ENCODE measurements at regions not wholly inside any gene's neighbourhood (a gene's known extent, or its start where the extent isn't known, plus 50 kb on each side); places are given as distances from the start of the nearest gene placed in this dataset.

DNA sequence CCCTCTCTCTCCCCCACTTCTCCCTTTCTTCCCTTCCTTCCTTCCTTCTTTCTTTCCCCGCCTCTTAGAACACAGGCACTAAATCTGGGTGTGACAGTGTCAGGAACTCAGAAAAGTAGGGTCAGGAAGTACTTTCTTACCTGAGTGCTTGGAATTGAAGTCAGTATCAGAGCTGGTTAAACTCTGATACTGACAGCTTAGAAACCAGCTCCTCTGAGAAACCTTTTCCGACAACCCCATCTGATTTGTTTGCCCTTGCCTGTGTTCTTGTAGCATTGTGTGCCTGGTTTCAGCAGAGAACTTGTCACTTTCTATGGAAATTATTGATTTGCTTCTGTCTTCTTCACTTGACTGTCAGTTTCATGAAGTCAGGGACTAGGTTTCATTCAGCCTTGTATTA is 113.9 kb downstream of the AASDH start:
- no peaks in the 10 kb centered on the region for H3K4me1 ChIP-seq (ENCODE audit: control insufficient read depth in 2 of 3, insufficient read depth in 2 of 3, low read depth in 1 of 3, low read length in 3 of 3)
- intact Hi-C loops (cut with DNase I) = no loop called here
- H3K27me3 ChIP-seq (ENCODE audit: control insufficient read depth, insufficient read depth, low read length) = no peaks in the 10 kb centered on the region
- no peak overlapping the region for H3K27ac ChIP-seq (ENCODE audit: low read depth in 2 of 2, low read length in 2 of 2)
- no peak overlapping the region for H3K4me3 ChIP-seq (ENCODE audit: low read length in 3 of 3)
- no peak overlapping the region for H3K9ac ChIP-seq (ENCODE audit: low read length in 3 of 3)
- H3K36me3 ChIP-seq (ENCODE audit: control insufficient read depth in 2 of 3, insufficient read depth in 3 of 3, low read length in 3 of 3) = no peaks in the 10 kb centered on the region
- TF ChIP-seq CTCF (IDR thresholded peaks at IDR 0.05; ENCODE audit: borderline replicate concordance, extremely low read depth, insufficient read depth) = no peak
- no peaks in the 10 kb centered on the region for H3K9me3 ChIP-seq (ENCODE audit: control insufficient read depth in 2 of 3, insufficient read depth in 1 of 3, low read length in 3 of 3)
- no peak for FAIRE-seq
- DNase-seq = no peak

DNA sequence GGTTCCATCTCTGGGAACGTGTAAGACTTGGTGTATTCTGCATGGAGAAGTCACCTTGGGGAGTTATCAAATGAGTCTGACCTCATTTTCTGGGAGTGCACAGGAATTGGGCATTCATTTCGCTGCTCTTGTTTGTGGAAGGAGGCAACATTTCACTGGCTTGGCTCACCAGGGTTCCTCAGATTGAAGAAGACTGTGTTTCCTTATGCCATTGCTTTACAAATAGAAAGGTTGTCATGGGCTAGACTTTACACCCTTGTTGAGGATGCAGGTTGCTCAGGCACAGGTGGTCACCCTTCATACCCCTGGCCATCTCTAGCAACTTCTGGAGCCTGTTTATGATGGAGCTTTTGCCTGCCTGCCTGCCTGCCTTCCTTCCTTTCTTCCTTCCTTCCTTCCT is 114.4 kb downstream of the AASDH start:
- H3K9ac ChIP-seq (ENCODE audit: low read length in 3 of 3) = no peak overlapping the region
- H3K4me1 ChIP-seq (ENCODE audit: control insufficient read depth in 2 of 3, insufficient read depth in 2 of 3, low read depth in 1 of 3, low read length in 3 of 3) = no peaks in the 10 kb centered on the region
- H3K4me3 ChIP-seq (ENCODE audit: low read length in 3 of 3) = no peak overlapping the region
- FAIRE-seq (no peak), DNase-seq (no peak)
- no peak for TF ChIP-seq CTCF (IDR thresholded peaks at IDR 0.05; ENCODE audit: borderline replicate concordance, extremely low read depth, insufficient read depth)
- intact Hi-C loops (cut with DNase I) = no loop called here
- no peak overlapping the region for H3K27ac ChIP-seq (ENCODE audit: low read depth in 2 of 2, low read length in 2 of 2)
- no peaks in the 10 kb centered on the region for H3K9me3 ChIP-seq (ENCODE audit: control insufficient read depth in 2 of 3, insufficient read depth in 1 of 3, low read length in 3 of 3)
- H3K27me3 ChIP-seq (ENCODE audit: control insufficient read depth, insufficient read depth, low read length) = no peaks in the 10 kb centered on the region
- no peaks in the 10 kb centered on the region for H3K36me3 ChIP-seq (ENCODE audit: control insufficient read depth in 2 of 3, insufficient read depth in 3 of 3, low read length in 3 of 3)

GRCh38 chr4:56272003-56272402 is 115.3 kb downstream of the AASDH start:
- Histone ChIP-seq H3K27me3 (ENCODE audit: control insufficient read depth, insufficient read depth, low read length) (no peaks in the 10 kb centered on the region), H3K9ac (ENCODE audit: low read length in 3 of 3) (no peak overlapping the region), H3K36me3 (ENCODE audit: control insufficient read depth in 2 of 3, insufficient read depth in 3 of 3, low read length in 3 of 3) (no peaks in the 10 kb centered on the region), H3K9me3 (ENCODE audit: control insufficient read depth in 2 of 3, insufficient read depth in 1 of 3, low read length in 3 of 3) (no peaks in the 10 kb centered on the region), H3K4me1 (ENCODE audit: control insufficient read depth in 2 of 3, insufficient read depth in 2 of 3, low read depth in 1 of 3, low read length in 3 of 3) (no peaks in the 10 kb centered on the region), H3K4me3 (ENCODE audit: low read length in 3 of 3) (no peak overlapping the region), H3K27ac (ENCODE audit: low read depth in 2 of 2, low read length in 2 of 2) (no peak overlapping the region)
- FAIRE-seq (no peak), DNase-seq (no peak)
- TF ChIP-seq CTCF (IDR thresholded peaks at IDR 0.05; ENCODE audit: borderline replicate concordance, extremely low read depth, insufficient read depth) = no peak
- intact Hi-C loops (cut with DNase I) = no loop called here

GRCh38 chr4:56271131-56271530 is 116.2 kb downstream of the AASDH start:
- Histone ChIP-seq H3K9ac (ENCODE audit: low read length in 3 of 3) (no peak overlapping the region), H3K9me3 (ENCODE audit: control insufficient read depth in 2 of 3, insufficient read depth in 1 of 3, low read length in 3 of 3) (no peaks in the 10 kb centered on the region), H3K36me3 (ENCODE audit: control insufficient read depth in 2 of 3, insufficient read depth in 3 of 3, low read length in 3 of 3) (no peaks in the 10 kb centered on the region), H3K27me3 (ENCODE audit: control insufficient read depth, insufficient read depth, low read length) (no peaks in the 10 kb centered on the region), H3K4me1 (ENCODE audit: control insufficient read depth in 2 of 3, insufficient read depth in 2 of 3, low read depth in 1 of 3, low read length in 3 of 3) (no peaks in the 10 kb centered on the region), H3K4me3 (ENCODE audit: low read length in 3 of 3) (no peak overlapping the region), H3K27ac (ENCODE audit: low read depth in 2 of 2, low read length in 2 of 2) (no peak overlapping the region)
- no peak for TF ChIP-seq CTCF (IDR thresholded peaks at IDR 0.05; ENCODE audit: borderline replicate concordance, extremely low read depth, insufficient read depth)
- FAIRE-seq = no peak
- DNase-seq = no peak
- intact Hi-C loops (cut with DNase I) = no loop called here
